Neutrophil (primary cell): ENCODE measurements at regions not wholly inside any gene's neighbourhood (a gene's known extent, or its start where the extent isn't known, plus 50 kb on each side); places are given as distances from the start of the nearest gene placed in this dataset.

Source experiments
- H3K27ac ChIP-seq: fragments of 200-600 bp; sonication (generic); 2 replicates; pipeline ENCODE4 v1.5.1; 2016; ENCODE audit warnings: mild to moderate bottlenecking, moderate library complexity
- H3K27me3 ChIP-seq: fragments of 200-600 bp; sonication (generic); 2 replicates; pipeline ENCODE4 v1.6.0; 2016; ENCODE audit warnings: mild to moderate bottlenecking
- H3K36me3 ChIP-seq: fragments of 200-600 bp; sonication (generic); 2 replicates; pipeline ENCODE4 v1.5.1; 2017
- H3K4me1 ChIP-seq, 2 experiments: fragments of 200-600 bp in 1 of 2; sonication (generic) in 1 of 2; 1 replicate in 1 of 2; 2 replicates in 1 of 2; pipeline versions ENCODE4 v1.5.1 to v1.6.1; 2013 to 2016; ENCODE audit warnings: low read depth in 1 of 2, low read length in 1 of 2, mild to moderate bottlenecking in 1 of 2, moderate library complexity in 1 of 2; ENCODE audit not compliant: control insufficient read depth in 1 of 2, insufficient read depth in 1 of 2
- H3K4me3 ChIP-seq, 2 experiments: fragments of 200-600 bp in 1 of 2; sonication (generic) in 1 of 2; 1 replicate in 1 of 2; 2 replicates in 1 of 2; pipeline ENCODE4 v1.5.1; 2013 to 2016; ENCODE audit warnings: low read depth in 1 of 2, low read length in 1 of 2, mild to moderate bottlenecking in 1 of 2, moderate library complexity in 1 of 2
- H3K9me3 ChIP-seq: fragments of 200-600 bp; sonication (generic); 2 replicates; pipeline ENCODE4 v1.5.1; 2016
- CTCF ChIP-seq: fragments of 200-600 bp; sonication (generic); IDR thresholded peaks from 2 replicates; pipeline ENCODE4 v1.5.1; 2016; ENCODE audit warnings: antibody characterized with exemption

DNA sequence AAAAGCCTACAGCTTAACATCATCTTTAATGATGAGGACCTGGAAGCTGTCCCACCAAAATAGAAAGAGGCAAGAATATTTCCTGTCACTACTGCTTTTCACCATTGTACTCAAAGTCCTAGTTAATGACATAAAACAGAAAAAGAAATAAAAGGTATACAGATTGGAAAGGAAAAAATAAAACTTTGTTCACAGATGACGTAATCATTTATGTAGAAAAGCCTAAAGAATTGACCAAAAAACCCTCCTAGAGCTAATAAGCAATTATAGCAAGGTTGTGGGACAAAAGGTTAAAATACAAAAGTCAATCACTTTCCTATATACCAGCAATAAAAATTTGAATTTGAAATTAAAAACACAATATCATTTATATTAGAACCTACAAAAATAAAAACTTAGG, 97.2 kb upstream of the MDGA2 start:
- Histone ChIP-seq H3K4me1 (no peaks in the 10 kb centered on the region), H3K4me3 (no peak overlapping the region), H3K27me3 (no peaks in the 10 kb centered on the region), H3K36me3 (no peaks in the 10 kb centered on the region), H3K27ac (no peak overlapping the region), H3K9me3 (no peaks in the 10 kb centered on the region)
- TF ChIP-seq CTCF: no peak

GRCh38 chr14:47763188-47763854, 87.9 kb upstream of the MDGA2 start:
- Histone ChIP-seq H3K36me3 (no peaks in the 10 kb centered on the region), H3K4me3 (no peak overlapping the region), H3K27ac (no peak overlapping the region), H3K27me3 (no peaks in the 10 kb centered on the region), H3K9me3 (no peaks in the 10 kb centered on the region), H3K4me1 (no peaks in the 10 kb centered on the region)
- no peak for TF ChIP-seq CTCF

- TF ChIP-seq CTCF: no peak
- no peak overlapping the region for H3K4me3 ChIP-seq
- H3K27ac ChIP-seq: no peak overlapping the region
- H3K36me3 ChIP-seq: no peaks in the 10 kb centered on the region
- no peaks in the 10 kb centered on the region for H3K9me3 ChIP-seq
- no peaks in the 10 kb centered on the region for H3K4me1 ChIP-seq
- H3K27me3 ChIP-seq: no peaks in the 10 kb centered on the region
Observed at GRCh38 chr14:47746986-47747385, 71.6 kb upstream of the MDGA2 start.

DNA sequence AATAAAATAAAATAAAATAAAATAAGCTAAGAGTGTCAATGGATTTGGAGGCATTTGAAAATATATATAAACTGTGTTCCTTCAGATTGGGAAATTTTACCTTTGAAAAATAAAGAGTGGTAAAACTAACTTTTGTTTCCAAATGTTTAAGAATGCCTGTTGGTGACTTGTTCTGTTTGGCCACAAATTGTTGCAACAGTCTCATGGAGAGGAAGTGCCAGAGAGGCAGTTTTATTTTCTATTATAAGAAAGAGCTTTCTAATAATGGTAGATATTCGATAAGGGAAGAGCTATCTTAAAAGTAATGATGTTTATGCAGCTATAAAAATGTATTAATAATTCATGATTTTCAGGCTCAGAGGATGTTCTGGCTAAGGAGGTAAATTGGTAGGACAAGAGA, 68.8 kb upstream of the MDGA2 start:
- Histone ChIP-seq H3K4me1 (no peaks in the 10 kb centered on the region), H3K27ac (no peak overlapping the region), H3K4me3 (no peak overlapping the region), H3K36me3 (no peaks in the 10 kb centered on the region), H3K9me3 (no peaks in the 10 kb centered on the region), H3K27me3 (no peaks in the 10 kb centered on the region)
- no peak for TF ChIP-seq CTCF

DNA sequence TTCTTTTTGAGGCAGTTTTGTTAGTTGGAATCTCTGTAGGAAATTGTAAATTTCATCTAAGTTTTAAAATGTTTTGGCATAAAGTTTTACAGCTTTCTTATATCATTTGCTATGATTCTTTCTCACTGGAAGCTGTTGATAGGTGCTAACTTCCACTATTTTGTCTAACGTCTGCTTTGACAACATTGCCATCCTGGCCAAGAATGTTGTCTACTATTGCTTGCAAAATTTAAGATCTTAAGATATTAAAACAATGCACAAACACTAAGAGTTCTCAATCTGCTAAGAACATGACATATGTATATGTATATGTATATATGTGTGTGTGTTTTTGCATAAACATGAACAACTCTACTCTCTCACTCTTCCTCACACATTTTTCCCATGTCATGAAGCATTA, 64.1 kb upstream of the MDGA2 start:
- Histone ChIP-seq H3K27me3 (no peaks in the 10 kb centered on the region), H3K36me3 (no peaks in the 10 kb centered on the region), H3K4me3 (no peak overlapping the region), H3K9me3 (no peaks in the 10 kb centered on the region), H3K27ac (no peak overlapping the region), H3K4me1 (no peaks in the 10 kb centered on the region)
- no peak for TF ChIP-seq CTCF

GRCh38 chr14:47730296-47730695, 54.9 kb upstream of the MDGA2 start:
- H3K27ac ChIP-seq: no peak overlapping the region
- H3K27me3 ChIP-seq: no peaks in the 10 kb centered on the region
- no peaks in the 10 kb centered on the region for H3K9me3 ChIP-seq
- no peaks in the 10 kb centered on the region for H3K36me3 ChIP-seq
- no peaks in the 10 kb centered on the region for H3K4me1 ChIP-seq
- TF ChIP-seq CTCF: no peak
- H3K4me3 ChIP-seq: no peak overlapping the region
